HG03045 (cell line): ENCODE measurements at regions not wholly inside any gene's neighbourhood (a gene's known extent, or its start where the extent isn't known, plus 50 kb on each side); places are given as distances from the start of the nearest gene placed in this dataset.

Source experiments
- ATAC-seq: cut with Tn5 transposase; IDR thresholded peaks from one replicate; pipeline ENCODE4 v1.9.1; 2021; ENCODE audit warnings: mild to moderate bottlenecking, moderate library complexity; ENCODE audit not compliant: unreplicated experiment

- no peak for ATAC-seq
Observed at GRCh38 chr16:72415379-72415778, 243.4 kb upstream of the PMFBP1 start.

GRCh38 chr16:72410492-72410891, 238.5 kb upstream of the PMFBP1 start:
- ATAC-seq, result no peak

GRCh38 chr16:72409423-72409822, 237.5 kb upstream of the PMFBP1 start:
- no peak for ATAC-seq

GRCh38 chr16:72406390-72406789, 234.4 kb upstream of the PMFBP1 start:
- no peak for ATAC-seq

- no peak for ATAC-seq
Observed at GRCh38 chr16:72404299-72404698, 232.3 kb upstream of the PMFBP1 start.

GRCh38 chr16:72401084-72401361, 229.1 kb upstream of the PMFBP1 start:
- no peak for ATAC-seq

- no peak for ATAC-seq
Observed at GRCh38 chr16:72400257-72401083, 228.5 kb upstream of the PMFBP1 start.

- no peak for ATAC-seq
Observed at GRCh38 chr16:72399811-72400210, 227.9 kb upstream of the PMFBP1 start.

- ATAC-seq, result no peak
Observed at GRCh38 chr16:72397876-72398275, 225.9 kb upstream of the PMFBP1 start.

GRCh38 chr16:72394526-72394925, 222.6 kb upstream of the PMFBP1 start:
- no peak for ATAC-seq

GRCh38 chr16:72389791-72390190, 217.8 kb upstream of the PMFBP1 start:
- ATAC-seq, result no peak

- no peak for ATAC-seq
Observed at GRCh38 chr16:72388007-72388406, 216.1 kb upstream of the PMFBP1 start.

- no peak for ATAC-seq
Observed at GRCh38 chr16:72384651-72385050, 212.7 kb upstream of the PMFBP1 start.

- no peak for ATAC-seq
Observed at GRCh38 chr16:72380283-72380682, 208.3 kb upstream of the PMFBP1 start.

- ATAC-seq, result no peak
Observed at GRCh38 chr16:72373201-72373600, 201.2 kb upstream of the PMFBP1 start.

- no peak for ATAC-seq
Observed at GRCh38 chr16:72372087-72373045, 200.4 kb upstream of the PMFBP1 start.

- ATAC-seq, result no peak
Observed at GRCh38 chr16:72371307-72372086, 199.5 kb upstream of the PMFBP1 start.

GRCh38 chr16:72369274-72369673, 197.3 kb upstream of the PMFBP1 start:
- no peak for ATAC-seq

- ATAC-seq, result no peak
Observed at GRCh38 chr16:72367851-72368250, 195.9 kb upstream of the PMFBP1 start.

- ATAC-seq, result no peak
Observed at GRCh38 chr16:72362973-72363372, 191.0 kb upstream of the PMFBP1 start.

GRCh38 chr16:72362476-72362875, 190.5 kb upstream of the PMFBP1 start:
- no peak for ATAC-seq
